ENCODE measurements at regions not wholly inside any gene's neighbourhood (a gene's known extent, or its start where the extent isn't known, plus 50 kb on each side); places are given as distances from the start of the nearest gene placed in this dataset.

DNA sequence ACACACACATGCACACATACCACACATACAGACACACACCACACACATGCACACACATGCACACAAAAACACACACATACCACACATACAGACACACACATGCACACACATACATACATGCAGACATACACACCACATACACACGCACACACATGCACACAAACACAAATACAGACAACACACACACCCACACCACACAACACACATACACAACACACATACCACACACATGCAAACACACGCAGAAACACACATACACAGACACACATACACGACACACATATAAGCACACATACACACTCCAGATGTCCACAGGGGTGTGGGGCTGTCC lies 60.1 kb upstream of the PPP2R2D start:
- TF ChIP-seq, protein P1, sequence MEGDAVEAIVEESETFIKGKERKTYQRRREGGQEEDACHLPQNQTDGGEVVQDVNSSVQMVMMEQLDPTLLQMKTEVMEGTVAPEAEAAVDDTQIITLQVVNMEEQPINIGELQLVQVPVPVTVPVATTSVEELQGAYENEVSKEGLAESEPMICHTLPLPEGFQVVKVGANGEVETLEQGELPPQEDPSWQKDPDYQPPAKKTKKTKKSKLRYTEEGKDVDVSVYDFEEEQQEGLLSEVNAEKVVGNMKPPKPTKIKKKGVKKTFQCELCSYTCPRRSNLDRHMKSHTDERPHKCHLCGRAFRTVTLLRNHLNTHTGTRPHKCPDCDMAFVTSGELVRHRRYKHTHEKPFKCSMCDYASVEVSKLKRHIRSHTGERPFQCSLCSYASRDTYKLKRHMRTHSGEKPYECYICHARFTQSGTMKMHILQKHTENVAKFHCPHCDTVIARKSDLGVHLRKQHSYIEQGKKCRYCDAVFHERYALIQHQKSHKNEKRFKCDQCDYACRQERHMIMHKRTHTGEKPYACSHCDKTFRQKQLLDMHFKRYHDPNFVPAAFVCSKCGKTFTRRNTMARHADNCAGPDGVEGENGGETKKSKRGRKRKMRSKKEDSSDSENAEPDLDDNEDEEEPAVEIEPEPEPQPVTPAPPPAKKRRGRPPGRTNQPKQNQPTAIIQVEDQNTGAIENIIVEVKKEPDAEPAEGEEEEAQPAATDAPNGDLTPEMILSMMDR (IDR thresholded peaks at IDR 0.05), result peak in 1 of 3 donors; percentile 36
- TF ChIP-seq POLR2A (IDR thresholded peaks at IDR 0.05), result no peak
- H3K4me3 ChIP-seq (ENCODE audit: low read depth, poor library complexity, severe bottlenecking), result no peak overlapping the region
- DNase-seq (ENCODE audit: low spot score in 2 of 2), result no peak
- intact Hi-C loops (cut with DNase I; ENCODE audit: low total_unique reads), result no loop called here
- WGBS, 2 donors, result 83 to 91% methylated on average over 3 of the region's 3 CpGs

DNA sequence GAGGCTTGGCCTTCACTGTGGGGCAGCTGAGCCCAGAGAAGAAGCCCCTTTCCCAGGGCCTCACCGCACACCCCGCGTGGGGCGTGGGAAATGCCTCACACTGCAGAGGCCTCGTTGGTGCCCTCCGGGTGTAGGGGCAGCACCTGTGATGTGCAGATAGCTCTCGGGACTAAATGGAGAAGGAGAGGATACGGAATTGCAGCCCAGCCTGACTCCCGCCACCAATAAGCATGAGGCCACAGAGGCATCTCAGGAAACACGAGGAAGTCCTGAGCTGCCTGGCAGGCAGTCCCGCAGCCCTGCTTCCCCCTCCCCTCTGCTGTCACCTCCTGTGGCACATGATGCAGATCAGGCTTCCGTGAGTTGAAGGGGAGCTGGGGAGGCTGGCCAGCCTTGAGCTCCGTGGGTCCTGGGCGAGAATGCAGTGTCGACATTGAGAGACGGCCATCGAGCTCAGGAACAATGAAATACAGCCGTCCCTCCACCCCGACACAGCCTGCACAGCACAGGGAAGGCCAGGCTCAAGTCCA lies 59.6 kb upstream of the PPP2R2D start:
- intact Hi-C loops (cut with DNase I; ENCODE audit: low total_unique reads), result no loop called here
- H3K4me3 ChIP-seq (ENCODE audit: low read depth, poor library complexity, severe bottlenecking), result no peak overlapping the region
- WGBS, 2 donors, result 24 to 38% methylated on average over 17 to 19 of the region's 19 CpGs
- TF ChIP-seq, protein P1 (IDR thresholded peaks at IDR 0.05), result no peak
- no peak for TF ChIP-seq POLR2A (IDR thresholded peaks at IDR 0.05)
- DNase-seq (ENCODE audit: low spot score in 2 of 2), result peak in 1 of 2 donors; percentile 34

- TF ChIP-seq, protein P1 (IDR thresholded peaks at IDR 0.05), result no peak
- TF ChIP-seq POLR2A (IDR thresholded peaks at IDR 0.05), result no peak
- WGBS, 2 donors, result 70 to 71% methylated on average over 19 of the region's 19 CpGs
- no peak overlapping the region for H3K4me3 ChIP-seq (ENCODE audit: low read depth, poor library complexity, severe bottlenecking)
- intact Hi-C loops (cut with DNase I; ENCODE audit: low total_unique reads), result no loop called here
- DNase-seq (ENCODE audit: low spot score in 2 of 2), result peak in 1 of 2 donors; percentile 83
Measured at GRCh38 chr10:131841661-131842139, 59.1 kb upstream of the PPP2R2D start.

- peak in 1 of 2 donors; percentile 83 for DNase-seq (ENCODE audit: low spot score in 2 of 2)
- intact Hi-C loops (cut with DNase I; ENCODE audit: low total_unique reads), result no loop called here
- 66 to 75% methylated on average over 13 of the region's 14 CpGs for WGBS, 2 donors
- no peak overlapping the region for H3K4me3 ChIP-seq (ENCODE audit: low read depth, poor library complexity, severe bottlenecking)
- TF ChIP-seq, protein P1 (IDR thresholded peaks at IDR 0.05), result no peak
- no peak for TF ChIP-seq POLR2A (IDR thresholded peaks at IDR 0.05)
Measured at GRCh38 chr10:131842351-131843088, 58.3 kb upstream of the PPP2R2D start.

DNA sequence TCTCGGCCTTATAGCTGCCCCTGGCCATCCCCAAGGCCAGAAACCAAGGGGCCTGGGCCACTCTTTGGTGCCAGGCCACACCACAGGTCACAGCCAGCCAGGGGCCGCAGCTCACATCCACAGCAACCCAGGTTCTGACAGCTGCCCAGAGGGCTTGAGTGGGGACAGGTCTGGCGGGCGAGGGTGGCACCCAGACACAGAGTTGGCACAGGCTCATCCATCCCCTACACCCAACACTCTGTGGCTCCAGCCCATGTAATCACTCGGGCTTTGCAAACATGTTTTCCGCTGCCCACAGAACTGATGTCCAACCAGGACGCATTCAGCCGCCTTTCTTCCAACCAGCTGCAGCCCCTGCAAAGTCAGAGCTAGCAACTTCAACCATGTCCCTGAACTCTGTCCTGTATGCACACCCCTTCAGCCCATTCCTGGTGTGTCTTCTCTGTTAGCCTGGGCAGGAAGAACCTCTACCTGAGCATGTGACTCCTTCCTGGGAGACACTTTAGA lies 57.7 kb upstream of the PPP2R2D start:
- DNase-seq (ENCODE audit: low spot score in 2 of 2), result peak in 1 of 2 donors; percentile 78
- 83 to 92% methylated on average over 6 to 8 of the region's 8 CpGs for WGBS, 2 donors
- intact Hi-C loops (cut with DNase I; ENCODE audit: low total_unique reads), result no loop called here
- no peak overlapping the region for H3K4me3 ChIP-seq (ENCODE audit: low read depth, poor library complexity, severe bottlenecking)
- TF ChIP-seq POLR2A (IDR thresholded peaks at IDR 0.05), result no peak
- TF ChIP-seq, protein P1 (IDR thresholded peaks at IDR 0.05), result no peak
